A549 (cell line): ENCODE measurements at regions not wholly inside any gene's neighbourhood (a gene's known extent, or its start where the extent isn't known, plus 50 kb on each side); places are given as distances from the start of the nearest gene placed in this dataset.

ENCODE experiments used
- BHLHE40 ChIP-seq: IDR thresholded peaks from 2 replicates; pipeline ENCODE4 v1.6.1; 2012; ENCODE audit warnings: low read depth, low read length, inconsistent platforms
- EP300 ChIP-seq, 2 experiments: fragments of >200 bp; sonication (Bioruptor Twin); formaldehyde crosslinking; IDR thresholded peaks; 2 replicates in 1 of 2; 3 replicates in 1 of 2; pipeline ENCODE4 v1.6.1; 2016 to 2017
- JUN ChIP-seq, 2 experiments: fragments of >200 bp; sonication (Bioruptor Twin); formaldehyde crosslinking; IDR thresholded peaks; 2 replicates in 1 of 2; 3 replicates in 1 of 2; pipeline ENCODE4 v1.6.1; 2016 to 2017
- KDM5A ChIP-seq: fragments of 200-600 bp; sonication (generic); IDR thresholded peaks from 2 replicates; pipeline ENCODE4 v1.6.1; 2016; ENCODE audit warnings: antibody characterized with exemption, mild to moderate bottlenecking
- NR3C1 ChIP-seq: fragments of >200 bp; sonication (Bioruptor Twin); formaldehyde crosslinking; IDR thresholded peaks from 3 replicates; pipeline ENCODE4 v1.6.1; 2017
- POLR2A ChIP-seq: IDR thresholded peaks from 2 replicates; pipeline ENCODE4 v1.6.1; 2012; ENCODE audit warnings: mild to moderate bottlenecking, low read length
- RAD21 ChIP-seq, 2 experiments: fragments of >200 bp in 1 of 2; sonication (Bioruptor Twin) in 1 of 2; formaldehyde crosslinking in 1 of 2; IDR thresholded peaks in 1 of 2; conservative IDR thresholded peaks in 1 of 2; 2 replicates in 1 of 2; 3 replicates in 1 of 2; pipeline ENCODE4 v1.6.1; 2012 to 2018; ENCODE audit warnings: inconsistent platforms in 1 of 2
- TF ChIP-seq, protein P1 (sequence below): fragments of >200 bp; sonication (Bioruptor Twin); formaldehyde crosslinking; IDR thresholded peaks from 3 replicates; pipeline ENCODE4 v1.5.1; 2016
- TF ChIP-seq, protein P2 (sequence below): fragments of 200-600 bp; sonication (generic); IDR thresholded peaks from 2 replicates; pipeline ENCODE4 v1.6.1; 2016; ENCODE audit warnings: antibody characterized with exemption, mild to moderate bottlenecking, moderate library complexity
- TF ChIP-seq, protein P3 (sequence below): IDR thresholded peaks from 2 replicates; pipeline ENCODE4 v1.6.1; 2012
- TF ChIP-seq, protein P4 (sequence below): IDR thresholded peaks from 2 replicates; pipeline ENCODE4 v1.6.1; 2012

- TF ChIP-seq, protein P1, sequence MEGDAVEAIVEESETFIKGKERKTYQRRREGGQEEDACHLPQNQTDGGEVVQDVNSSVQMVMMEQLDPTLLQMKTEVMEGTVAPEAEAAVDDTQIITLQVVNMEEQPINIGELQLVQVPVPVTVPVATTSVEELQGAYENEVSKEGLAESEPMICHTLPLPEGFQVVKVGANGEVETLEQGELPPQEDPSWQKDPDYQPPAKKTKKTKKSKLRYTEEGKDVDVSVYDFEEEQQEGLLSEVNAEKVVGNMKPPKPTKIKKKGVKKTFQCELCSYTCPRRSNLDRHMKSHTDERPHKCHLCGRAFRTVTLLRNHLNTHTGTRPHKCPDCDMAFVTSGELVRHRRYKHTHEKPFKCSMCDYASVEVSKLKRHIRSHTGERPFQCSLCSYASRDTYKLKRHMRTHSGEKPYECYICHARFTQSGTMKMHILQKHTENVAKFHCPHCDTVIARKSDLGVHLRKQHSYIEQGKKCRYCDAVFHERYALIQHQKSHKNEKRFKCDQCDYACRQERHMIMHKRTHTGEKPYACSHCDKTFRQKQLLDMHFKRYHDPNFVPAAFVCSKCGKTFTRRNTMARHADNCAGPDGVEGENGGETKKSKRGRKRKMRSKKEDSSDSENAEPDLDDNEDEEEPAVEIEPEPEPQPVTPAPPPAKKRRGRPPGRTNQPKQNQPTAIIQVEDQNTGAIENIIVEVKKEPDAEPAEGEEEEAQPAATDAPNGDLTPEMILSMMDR, result no peak
- TF ChIP-seq, protein P2, sequence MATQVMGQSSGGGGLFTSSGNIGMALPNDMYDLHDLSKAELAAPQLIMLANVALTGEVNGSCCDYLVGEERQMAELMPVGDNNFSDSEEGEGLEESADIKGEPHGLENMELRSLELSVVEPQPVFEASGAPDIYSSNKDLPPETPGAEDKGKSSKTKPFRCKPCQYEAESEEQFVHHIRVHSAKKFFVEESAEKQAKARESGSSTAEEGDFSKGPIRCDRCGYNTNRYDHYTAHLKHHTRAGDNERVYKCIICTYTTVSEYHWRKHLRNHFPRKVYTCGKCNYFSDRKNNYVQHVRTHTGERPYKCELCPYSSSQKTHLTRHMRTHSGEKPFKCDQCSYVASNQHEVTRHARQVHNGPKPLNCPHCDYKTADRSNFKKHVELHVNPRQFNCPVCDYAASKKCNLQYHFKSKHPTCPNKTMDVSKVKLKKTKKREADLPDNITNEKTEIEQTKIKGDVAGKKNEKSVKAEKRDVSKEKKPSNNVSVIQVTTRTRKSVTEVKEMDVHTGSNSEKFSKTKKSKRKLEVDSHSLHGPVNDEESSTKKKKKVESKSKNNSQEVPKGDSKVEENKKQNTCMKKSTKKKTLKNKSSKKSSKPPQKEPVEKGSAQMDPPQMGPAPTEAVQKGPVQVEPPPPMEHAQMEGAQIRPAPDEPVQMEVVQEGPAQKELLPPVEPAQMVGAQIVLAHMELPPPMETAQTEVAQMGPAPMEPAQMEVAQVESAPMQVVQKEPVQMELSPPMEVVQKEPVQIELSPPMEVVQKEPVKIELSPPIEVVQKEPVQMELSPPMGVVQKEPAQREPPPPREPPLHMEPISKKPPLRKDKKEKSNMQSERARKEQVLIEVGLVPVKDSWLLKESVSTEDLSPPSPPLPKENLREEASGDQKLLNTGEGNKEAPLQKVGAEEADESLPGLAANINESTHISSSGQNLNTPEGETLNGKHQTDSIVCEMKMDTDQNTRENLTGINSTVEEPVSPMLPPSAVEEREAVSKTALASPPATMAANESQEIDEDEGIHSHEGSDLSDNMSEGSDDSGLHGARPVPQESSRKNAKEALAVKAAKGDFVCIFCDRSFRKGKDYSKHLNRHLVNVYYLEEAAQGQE, result no peak
- TF ChIP-seq POLR2A (no peak), KDM5A (no peak), NR3C1 (no peak), JUN (IDR thresholded peaks at IDR 0.05) (no peak), BHLHE40 (no peak), RAD21 (conservative IDR thresholded peaks at IDR 0.05 in 1 of 2, IDR thresholded peaks at IDR 0.05 in 1 of 2) (no peak), EP300 (IDR thresholded peaks at IDR 0.05) (no peak)
- TF ChIP-seq, protein P3, sequence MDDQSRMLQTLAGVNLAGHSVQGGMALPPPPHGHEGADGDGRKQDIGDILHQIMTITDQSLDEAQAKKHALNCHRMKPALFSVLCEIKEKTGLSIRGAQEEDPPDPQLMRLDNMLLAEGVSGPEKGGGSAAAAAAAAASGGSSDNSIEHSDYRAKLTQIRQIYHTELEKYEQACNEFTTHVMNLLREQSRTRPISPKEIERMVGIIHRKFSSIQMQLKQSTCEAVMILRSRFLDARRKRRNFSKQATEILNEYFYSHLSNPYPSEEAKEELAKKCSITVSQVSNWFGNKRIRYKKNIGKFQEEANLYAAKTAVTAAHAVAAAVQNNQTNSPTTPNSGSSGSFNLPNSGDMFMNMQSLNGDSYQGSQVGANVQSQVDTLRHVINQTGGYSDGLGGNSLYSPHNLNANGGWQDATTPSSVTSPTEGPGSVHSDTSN, result no peak
- TF ChIP-seq, protein P4, sequence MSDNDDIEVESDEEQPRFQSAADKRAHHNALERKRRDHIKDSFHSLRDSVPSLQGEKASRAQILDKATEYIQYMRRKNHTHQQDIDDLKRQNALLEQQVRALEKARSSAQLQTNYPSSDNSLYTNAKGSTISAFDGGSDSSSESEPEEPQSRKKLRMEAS, result no peak
Measured at GRCh38 chr21:41598561-41599431, 90.8 kb upstream of the TMPRSS2 start.
